Fibroblast of skin of right quadriceps (primary cell): ENCODE measurements at regions not wholly inside any gene's neighbourhood (a gene's known extent, or its start where the extent isn't known, plus 50 kb on each side); places are given as distances from the start of the nearest gene placed in this dataset.

ENCODE experiments used
- DNase-seq: peaks from one replicate; pipeline ENCODE4 v3.0.0-alpha.2; 2013

DNA sequence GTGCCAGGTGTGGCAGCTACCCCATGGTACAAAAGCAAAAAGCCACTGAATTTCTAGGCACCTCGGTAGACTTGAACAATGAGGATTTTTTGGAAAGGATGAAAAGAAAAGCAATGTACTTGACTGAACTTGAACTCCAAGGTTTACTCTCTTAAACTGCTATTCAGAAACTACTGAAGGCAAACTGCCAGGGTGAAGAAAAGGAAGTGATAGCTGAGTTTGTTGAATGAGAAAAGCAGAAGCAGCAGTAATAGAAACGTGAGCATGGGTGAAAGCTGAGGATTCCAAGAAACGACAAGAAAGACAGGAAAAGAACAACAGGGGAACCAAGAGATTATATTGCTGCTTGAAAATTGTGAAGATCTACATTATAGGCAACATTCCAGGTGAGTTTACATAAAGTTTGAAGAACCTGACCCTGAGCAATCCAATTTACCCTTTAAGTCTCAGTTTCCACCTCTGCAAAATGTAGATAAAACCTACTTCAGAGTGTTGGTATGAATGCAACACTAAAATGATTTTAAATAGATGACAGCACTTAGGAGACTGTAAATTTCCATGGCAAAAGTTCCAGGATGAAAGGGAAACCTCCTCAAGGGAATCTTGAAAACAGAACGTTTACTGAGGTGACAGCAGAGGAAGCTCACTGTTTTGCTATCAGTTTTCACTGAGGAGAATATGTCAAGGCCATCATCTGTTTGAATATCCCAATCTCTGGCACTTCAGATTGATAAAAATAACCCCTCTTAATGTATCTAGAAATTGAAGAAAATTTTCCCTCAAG, 245.8 kb downstream of the SPATA31D1 start:
- DNase-seq, result no peak

GRCh38 chr9:82242285-82242963, 253.9 kb downstream of the SPATA31D1 start:
- no peak for DNase-seq

- no peak for DNase-seq
These were observed 258.7 kb downstream of the SPATA31D1 start for GRCh38 chr9:82247318-82247717.

DNA sequence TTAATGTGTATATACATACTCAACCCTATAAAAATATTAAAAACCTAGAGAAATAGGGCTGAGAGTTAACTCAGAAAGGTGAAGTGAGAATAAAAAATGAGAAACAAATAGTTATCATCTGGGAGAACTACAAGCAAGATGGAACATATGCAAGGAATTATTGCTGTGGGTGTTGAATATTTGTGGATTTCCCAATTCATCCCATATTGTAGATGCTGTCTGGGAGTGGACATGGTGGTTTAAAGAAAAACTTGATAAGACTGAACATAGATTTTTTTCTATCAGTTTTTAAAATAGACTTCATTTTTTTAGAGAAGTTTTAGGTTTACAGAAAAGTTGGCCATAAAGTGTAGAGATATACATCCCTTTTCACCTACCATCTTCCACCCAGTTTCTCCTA, 263.5 kb downstream of the SPATA31D1 start:
- DNase-seq, result no peak

DNA sequence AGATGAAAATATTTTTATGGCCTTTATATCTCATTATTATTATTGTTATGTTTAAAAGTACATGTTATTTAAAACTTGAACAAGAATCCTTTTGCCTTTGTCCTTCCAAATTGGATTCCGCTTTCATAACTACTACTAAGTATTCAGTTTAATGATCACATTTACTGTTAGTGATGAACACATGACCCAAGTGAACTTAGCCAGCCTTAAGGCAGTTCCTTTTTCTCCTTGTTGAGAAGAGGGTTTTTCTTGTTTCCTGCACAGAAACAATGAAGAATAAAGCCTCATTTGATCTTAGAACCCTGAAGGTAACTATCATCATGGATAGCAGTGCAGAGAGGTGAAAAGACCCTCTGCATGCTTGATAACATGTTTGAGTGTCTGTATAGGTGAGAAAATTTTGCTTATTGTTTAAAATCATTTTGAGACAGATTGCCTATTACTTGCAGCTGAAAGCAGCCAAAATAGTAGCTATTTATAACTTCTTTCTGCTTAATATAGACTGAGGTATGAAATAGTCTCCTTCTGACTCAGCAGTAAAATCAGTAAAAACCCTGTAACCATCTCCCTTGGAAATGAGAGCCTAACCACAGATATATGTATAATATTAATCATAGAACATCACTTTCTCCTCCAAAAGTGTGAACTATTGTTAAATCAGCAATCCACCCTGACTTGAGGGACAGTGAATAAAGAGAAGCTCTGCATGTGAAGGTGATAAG, 266.2 kb downstream of the SPATA31D1 start:
- DNase-seq, result peak; percentile 67

DNA sequence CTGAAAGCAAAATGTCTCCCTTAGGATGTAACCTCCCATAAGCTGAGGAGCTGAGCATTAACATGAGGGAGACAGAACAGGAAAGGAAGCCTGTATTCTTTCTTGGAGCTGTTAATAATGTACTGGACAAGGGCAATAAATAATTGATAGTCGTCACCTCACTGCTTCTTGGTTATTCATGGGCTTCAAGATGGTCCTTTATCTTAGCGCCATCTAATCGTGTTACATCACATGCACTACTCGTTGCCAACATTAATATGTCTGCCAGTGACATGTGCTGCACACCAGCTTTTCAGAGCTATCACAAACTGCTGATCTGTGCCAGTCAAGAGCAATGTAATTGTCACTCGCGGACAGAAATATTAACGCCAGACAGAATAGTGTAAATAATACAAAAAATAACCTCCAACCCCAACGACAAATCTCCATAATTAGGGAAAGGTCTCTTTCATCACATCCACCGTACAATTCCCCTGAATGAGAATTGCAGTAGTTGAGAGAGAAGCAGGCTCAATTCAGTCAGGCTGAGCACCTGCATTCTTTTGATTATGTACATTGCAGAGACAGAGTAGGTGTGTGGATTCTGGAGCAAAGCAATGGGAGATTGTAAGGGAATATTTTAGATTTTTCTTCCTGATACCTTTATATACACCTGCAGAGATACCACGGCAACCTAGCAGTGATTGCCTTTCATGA, 267.1 kb downstream of the SPATA31D1 start:
- DNase-seq, result peak; percentile 19

DNA sequence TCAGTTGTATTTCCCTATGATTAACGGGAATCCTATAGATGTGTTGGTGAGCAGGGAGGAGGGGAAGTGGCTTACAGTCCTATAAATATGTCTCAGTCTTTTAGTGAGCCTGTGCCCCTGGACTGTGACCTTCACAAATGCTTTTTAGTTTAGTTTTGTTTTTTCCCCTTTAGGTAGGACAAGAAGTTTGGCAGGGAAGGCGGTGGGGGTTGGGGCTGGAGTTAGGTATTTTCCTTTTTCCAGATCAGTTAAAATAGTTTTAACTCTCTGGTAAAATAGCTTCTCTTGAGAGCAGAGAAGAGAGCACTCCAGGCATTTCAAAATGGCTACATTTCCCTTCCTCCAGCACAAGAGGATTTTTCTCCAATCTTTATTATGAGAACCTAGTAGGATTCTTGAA, 272.1 kb downstream of the SPATA31D1 start:
- no peak for DNase-seq

DNA sequence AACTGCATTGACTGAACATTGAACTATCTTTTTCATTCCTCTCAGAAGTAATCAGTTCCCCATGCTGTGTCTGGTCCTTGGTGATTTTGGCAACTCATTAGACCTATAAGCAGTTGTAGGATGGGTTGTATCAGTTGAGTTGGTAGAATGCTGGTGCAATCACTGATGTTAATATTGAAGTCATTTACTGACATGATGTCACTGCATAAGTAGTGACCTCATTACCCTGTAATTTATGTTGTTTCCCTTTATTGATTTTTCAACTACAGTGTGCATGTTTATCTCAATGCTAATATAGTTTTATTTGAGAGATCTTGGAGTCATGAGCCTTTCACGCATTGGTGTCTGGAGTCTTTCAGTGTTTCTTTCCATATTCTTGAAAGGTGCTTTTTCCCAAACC, 275.0 kb downstream of the SPATA31D1 start:
- DNase-seq, result no peak

- DNase-seq, result peak; percentile 98
These were observed 282.6 kb downstream of the SPATA31D1 start for GRCh38 chr9:82271106-82271561.

DNA sequence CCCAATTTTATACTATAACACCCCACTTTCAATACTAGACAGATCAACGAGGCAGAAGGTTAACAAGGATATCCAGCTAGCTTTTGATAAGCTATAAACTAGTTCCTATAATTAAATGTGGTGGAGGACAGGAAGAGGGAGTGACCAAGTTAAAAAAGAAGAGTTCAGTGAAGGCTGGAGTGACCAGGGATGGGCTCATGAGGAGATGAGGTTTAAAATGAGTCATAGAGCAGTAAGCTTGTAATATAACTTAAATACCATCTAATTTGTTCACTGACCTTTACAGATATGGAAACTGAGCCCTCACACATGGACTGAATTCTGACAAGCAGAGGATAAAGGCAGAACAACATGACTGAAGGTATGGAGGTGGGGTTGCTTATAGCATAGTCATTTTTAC, 284.5 kb downstream of the SPATA31D1 start:
- peak; percentile 20 for DNase-seq

DNA sequence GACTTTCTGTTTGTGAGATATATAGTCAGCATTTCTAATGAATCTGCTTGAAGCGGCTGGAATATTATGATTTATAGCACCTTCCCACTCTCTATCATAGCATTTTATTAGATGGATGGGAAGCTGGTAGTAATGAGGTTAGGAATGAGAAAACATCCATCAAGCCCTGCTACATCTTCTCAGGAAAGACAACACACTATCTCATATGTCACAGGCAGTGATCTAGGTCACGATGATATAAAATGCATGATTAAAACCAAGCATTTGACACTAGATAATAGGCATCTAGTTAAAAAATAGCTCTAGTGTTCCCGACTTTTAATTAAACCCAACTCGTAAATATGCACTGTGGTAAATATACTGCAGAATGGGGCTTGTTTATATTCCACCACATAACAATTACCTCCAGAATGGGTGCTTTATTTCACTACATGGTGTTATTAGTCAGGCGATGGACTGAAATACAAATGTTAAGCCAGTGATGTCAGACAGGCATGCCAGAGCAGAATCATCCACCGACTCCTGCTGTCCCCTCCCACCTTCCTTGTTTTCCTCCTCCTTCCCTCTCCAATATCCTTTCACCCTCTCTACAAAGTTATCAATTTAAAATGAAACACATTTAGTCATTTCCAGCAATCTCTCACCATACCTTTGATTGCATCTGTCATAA, 286.8 kb downstream of the SPATA31D1 start:
- peak; percentile 34 for DNase-seq

DNA sequence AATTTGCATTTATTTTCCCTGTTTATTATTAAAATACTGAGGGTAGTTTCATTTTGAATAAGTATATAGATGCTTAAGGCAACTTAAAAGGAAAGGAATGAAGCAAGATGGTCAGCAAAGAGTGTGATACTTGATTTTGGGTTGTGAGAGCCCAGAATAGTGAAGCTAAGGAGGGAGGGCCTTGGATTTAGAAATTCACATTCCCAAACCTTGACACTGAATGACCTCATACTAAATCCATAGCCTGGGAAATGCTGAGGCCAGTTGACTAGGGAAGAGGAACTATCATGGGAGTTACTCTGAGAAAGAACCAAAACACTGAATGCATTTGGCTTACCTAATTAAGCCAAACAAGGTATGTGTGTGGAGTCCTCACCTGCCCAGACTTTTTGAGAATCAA, 292.5 kb downstream of the SPATA31D1 start:
- DNase-seq, result no peak

- no peak for DNase-seq
These were observed 296.2 kb downstream of the SPATA31D1 start for GRCh38 chr9:82284758-82285157.

- no peak for DNase-seq
These were observed 306.6 kb downstream of the SPATA31D1 start for GRCh38 chr9:82295181-82295580.

DNA sequence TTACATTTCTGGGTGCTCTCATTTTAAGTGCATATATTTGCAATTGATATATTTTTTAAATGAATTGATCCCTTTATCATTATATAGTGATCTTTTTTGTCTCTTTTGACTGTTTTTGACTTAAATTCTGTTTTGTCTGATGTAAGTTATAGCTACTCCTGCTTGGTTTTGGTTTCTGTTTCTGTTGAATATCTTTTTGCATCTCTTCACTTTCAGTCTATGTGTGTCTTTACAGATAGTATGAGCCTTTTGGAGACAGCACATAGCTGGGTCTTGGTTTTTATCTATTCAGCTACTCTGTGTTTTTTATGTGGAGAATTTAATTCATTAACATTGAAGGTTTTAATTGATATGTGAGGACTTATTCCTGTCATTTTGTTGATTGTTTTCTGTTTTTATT, 311.3 kb downstream of the SPATA31D1 start:
- no peak for DNase-seq

DNA sequence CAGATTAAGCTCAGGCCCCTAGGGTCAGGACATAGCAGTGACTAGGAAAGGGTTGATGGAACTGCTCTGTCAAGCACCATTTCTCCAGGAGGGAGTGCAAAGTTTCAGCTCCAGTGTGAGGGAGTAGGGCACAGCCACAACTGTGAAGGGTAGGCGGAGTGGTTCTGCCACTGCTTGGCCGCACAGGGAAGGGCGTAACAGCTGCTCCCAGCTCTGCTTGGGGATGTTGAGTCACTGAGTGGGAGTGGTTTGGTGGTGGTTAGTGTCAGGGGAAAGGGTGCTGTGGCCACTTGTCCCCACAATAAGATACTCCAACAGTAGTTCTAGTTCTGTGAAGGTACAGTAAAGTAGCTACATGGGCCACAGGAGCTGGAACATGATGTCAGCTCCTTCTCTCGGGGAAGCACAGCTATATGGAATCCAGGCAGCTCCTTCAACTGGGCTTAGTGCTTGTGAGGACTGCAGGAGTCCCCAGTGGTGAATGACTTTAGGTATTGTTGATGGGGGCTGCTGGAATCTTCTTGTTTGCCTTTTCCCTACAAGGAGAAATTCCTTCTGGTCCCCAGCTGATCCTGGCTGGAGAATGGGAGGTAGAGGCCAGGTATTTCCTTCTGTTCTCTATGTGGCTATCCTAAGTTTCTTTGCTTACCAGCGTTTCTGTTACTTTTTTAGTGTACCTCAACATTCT, 314.5 kb downstream of the SPATA31D1 start:
- DNase-seq, result no peak

GRCh38 chr9:82308836-82309235, 320.3 kb downstream of the SPATA31D1 start:
- no peak for DNase-seq

- DNase-seq, result no peak
These were observed 325.1 kb downstream of the SPATA31D1 start for GRCh38 chr9:82313697-82314096.

- DNase-seq, result peak; percentile 23
These were observed 332.0 kb downstream of the SPATA31D1 start for GRCh38 chr9:82320566-82320965.

DNA sequence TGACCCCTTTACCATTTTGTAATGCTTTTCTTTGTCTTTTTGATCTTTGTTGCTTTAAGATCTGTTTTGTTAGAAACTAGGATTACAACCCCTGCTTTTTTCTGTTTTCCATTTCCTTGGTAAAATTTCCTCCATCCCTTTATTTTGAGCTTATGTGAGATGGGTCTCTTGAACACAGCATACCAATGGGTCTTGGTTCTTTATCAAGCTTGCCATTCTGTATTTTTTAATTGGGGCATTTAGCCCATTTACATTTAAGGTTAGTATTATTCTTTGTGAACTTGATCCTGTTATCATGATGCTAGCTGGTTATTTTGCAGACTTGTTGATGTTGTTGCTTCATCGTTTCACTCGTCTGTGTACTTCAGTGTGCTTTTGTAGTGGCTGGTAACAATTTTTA, 337.3 kb downstream of the SPATA31D1 start:
- no peak for DNase-seq

DNA sequence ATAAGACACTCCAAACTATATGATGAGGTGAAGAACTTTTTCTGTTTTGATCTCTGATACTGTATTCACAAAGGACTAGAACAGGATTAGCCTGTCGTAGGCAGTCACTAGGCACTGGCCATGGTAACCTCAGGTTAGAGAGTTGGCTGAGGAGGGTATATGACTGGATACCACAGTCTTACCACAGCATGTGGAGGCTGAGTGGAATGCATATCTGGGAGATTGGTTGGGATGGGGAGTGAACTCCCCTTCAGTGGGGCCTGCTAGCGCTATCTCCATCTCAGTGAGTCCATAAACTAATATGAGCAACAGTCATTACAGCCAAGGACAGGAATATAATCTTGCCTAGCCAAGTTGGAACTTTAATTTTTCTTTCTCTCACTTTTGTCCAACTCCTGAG, 339.1 kb downstream of the SPATA31D1 start:
- no peak for DNase-seq

- peak; percentile 44 for DNase-seq
These were observed 342.5 kb downstream of the SPATA31D1 start for GRCh38 chr9:82331079-82331478.
